AG20443 (cell line): ENCODE measurements at regions not wholly inside any gene's neighbourhood (a gene's known extent, or its start where the extent isn't known, plus 50 kb on each side); places are given as distances from the start of the nearest gene placed in this dataset.

Experiments used
- DNase-seq: peaks from one replicate; pipeline ENCODE4 v3.0.0; 2012; ENCODE audit warnings: low spot score, mixed read lengths

DNA sequence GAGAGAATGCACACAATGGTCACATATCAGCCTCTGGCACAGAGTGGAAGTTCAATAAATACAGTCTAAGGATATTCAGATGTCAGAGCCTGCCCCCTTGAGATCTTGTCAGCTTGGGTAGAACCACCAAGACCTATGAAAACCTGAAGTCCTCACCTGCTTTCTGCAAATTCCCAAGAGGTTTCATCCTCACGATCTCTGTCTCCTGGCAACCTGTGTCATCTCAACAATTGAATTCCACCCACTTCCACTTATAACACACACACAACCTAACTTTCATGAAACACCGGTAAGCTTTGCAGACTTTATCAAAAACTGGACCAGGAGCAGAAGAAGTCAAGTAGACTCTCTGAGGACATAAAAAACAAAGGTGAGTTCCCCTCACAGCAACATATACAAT lies 151.6 kb upstream of the SLC30A5 start:
- DNase-seq: no peak

DNA sequence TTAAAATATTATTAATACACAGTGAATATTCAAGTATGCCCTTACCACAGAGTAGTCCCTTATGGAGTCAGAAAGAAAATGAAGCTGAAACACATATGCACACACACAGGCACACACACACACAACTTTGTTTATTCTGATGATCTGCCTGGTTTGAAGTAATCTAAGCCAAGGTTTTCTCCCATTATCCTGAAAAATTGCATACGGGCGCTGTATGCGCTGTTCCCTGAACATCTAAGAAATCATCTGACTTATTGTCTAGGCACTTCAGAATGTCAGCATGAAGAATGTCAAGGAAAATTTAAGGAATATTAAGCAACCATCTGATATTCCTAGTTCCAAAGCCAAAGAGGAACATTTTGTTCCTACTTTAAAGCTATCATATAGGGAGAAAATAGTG lies 147.1 kb upstream of the SLC30A5 start:
- DNase-seq: no peak

DNA sequence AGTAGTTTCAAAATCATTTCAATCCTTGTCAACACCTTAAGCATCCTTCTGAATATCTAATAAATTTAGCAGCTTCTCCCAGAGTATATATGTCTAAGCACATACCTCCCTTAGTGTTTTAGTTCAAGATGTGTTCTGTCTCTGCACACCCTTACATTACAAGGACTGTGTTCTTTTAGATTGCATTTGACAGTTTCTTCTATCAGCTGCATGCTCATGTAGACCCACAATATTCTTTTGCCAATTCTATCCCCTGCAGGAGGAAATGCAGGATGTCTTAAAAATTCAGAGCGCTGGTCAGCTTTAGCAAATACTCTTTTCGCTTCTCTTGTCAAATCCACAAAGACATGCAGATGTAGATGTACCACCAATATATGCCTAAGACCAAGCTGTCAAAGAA lies 145.8 kb upstream of the SLC30A5 start:
- DNase-seq: no peak

DNA sequence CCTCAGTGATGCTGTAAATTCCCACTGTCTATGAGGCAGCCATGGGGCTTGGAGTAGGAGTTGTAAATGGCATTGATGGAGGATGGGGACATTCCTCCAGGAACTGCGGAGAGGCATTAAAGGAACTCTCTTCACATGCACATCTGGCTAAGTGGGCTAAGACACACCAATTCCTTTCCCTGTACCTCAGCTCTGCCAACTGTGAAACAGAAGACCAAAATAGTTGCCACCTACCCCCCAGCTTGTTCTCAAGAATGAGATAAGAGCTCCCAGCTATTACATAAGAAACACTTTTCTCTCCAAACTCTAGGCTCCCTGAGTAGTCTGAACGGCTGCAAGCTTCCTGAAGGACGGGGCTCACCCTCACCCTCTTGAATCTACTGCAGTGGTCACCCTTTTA lies 144.6 kb upstream of the SLC30A5 start:
- no peak for DNase-seq

DNA sequence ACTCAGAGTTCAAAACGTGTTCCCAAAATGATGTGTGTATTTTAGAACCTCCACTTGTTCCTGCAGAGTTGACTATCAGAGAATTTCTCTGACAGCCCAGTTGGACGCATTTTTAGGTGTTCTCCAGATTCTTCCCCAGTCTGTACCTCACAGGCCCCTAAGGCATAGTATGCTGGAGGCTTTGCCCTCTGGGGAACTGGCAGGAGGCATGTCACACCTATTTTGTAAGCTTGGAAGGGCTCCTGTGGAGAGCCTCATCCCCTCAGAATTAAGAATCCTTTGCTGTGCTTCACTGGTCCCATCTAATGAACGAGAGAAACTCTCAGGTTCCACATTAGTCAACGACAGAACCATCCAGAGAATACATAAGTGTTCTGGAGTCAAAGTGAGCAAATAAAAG lies 144.1 kb upstream of the SLC30A5 start:
- no peak for DNase-seq

DNA sequence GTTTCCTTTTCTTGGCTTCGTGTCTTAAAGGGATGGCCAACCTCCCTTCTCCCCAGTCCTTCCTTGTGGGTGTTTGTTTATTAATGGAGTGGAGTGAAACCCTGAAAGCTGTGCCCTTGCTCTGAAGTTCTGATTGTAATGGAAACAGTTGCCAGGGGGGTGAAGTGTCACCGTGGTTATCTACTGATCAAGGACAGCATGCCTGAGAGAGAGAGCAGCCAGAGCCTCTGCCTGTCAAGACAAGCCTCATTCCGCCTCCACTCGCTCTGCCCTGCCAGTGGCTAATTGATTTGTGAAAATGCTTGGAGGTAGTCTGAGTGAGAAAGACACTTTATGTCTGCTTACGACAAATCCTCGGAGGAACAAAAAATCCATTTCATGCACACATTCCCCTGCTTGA lies 143.7 kb upstream of the SLC30A5 start:
- no peak for DNase-seq

DNA sequence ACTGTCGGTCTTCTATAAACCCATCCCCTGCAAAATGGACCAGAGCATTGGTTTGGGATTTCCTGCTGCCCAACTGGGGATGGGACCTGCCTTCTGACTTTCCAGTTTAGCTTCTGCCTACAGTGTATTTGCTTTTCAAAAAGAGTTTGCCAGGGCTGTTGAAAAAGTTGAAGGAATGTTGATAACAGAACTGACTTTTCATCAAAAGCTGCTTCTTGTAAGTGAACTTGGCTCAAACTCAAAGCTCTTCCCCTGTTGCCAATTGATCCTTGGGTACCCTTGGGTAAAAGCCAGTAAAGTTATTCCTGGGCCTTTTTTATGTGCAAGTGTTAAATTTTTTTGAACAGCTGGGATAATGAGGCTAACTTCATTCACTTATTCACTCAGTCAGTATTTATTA lies 142.9 kb upstream of the SLC30A5 start:
- no peak for DNase-seq

DNA sequence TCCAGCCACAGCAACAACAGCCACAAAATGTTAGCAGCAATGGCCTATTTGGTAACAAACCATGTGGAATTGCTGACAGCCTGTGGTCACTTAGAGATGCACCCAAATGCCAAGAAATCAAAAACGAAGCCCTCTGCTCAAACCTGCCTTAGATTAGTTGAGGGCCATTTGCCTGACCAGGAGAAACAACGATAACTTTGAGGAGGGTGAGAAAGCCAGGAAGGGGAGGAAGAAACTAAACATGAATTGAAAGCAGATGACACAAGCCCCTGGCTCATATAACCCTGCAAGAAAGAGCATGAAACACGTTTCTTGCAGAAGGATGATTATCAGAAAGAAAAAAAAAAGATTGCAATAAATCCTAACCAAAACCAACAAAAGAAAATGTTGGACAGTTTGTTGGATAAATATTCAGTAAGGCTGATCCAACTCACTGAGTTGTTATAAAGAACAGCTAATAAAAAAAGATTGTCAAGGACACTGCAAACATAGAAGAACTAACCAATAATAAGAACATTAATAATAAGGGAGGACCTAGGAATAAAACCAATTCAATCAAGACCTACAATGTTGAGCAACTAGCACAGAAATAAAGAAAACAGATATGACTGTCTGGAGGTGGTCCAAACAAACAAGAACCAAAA lies 140.5 kb upstream of the SLC30A5 start:
- no peak for DNase-seq

DNA sequence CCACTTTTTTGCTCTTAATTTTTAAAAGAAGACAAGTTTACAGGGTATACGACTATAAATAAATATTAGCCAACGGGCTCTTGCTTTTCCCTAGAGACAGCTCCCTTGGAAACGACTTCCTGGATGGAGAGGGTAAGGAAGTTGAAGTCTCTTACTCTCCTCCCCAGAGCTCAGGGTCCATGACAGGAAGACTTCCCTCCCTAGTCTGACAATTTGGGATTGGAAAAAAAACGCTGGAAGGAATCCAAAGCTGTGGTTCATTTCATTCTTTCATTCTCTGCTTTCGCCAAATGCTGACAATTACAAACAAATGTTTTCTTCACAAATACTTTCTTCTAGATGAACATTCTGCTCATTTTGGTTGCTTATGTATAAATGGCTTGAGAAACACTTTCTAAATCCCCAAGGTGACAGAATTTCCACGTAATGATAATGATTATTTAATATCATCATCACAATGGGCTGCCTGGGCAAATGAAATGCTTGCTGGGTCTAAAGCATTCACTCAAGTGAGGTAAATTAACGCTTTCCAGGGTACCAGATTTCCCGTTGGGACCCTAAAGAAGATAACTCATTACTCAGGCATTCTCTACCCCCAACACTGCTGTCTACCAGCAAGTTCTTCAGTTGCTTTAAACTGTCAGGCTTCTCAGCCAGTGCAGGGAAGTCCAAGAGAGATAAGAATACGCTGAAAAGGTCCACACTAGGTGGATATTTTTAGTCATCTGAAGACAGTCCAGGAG lies 139.8 kb upstream of the SLC30A5 start:
- DNase-seq: peak; percentile 47

DNA sequence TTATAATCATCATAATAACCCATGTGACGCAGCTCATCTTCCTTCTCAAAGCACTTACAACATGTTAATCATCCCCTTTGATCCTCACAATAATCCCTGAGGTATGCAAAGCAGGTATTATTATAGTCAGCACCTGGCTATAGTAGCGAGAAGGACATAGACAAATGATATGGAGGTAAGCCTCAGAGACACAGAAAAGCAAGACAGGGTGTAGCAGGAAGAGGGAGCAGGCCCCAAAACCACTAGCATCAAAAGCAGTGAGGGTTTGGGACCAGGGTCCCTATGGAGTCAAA lies 139.2 kb upstream of the SLC30A5 start:
- DNase-seq: no peak

DNA sequence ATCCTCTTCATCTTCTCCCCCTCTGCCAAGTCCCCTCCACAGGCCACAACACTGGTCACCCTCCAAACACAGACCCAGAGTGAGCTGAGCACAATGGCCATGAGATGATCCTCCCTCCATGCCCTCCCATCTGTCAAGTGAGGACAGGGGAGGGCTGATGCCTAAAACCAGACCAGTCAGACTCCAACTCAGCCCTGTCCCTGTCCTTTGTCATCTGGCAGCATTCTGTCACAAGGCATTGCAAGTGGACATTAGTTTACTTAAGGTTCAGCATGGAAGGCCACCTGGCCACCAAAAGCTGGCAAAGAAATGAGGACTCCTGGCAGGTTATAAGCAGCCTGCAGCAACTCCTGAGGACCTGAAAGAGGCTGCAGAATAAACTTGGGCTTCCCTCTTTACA lies 136.2 kb upstream of the SLC30A5 start:
- no peak for DNase-seq

DNA sequence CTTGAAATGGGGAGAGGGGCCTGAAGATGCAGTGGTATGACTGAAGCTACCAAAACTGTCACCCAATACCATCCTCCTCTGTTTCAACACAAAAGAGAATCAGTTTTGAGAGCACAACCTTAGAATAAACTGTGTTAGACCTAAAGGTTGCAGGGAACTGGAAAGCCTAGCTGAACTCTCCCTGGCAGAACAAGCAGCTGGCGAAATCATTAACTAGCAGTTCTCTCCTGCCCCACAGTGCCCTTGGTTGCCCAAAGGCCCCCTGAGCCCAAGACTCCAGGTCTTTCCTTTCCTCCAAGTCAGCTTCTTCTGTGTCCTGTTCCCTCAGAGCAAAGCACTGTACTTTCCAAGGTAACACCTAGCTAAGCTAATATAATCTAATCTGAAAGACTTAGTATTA lies 135.4 kb upstream of the SLC30A5 start:
- no peak for DNase-seq

DNA sequence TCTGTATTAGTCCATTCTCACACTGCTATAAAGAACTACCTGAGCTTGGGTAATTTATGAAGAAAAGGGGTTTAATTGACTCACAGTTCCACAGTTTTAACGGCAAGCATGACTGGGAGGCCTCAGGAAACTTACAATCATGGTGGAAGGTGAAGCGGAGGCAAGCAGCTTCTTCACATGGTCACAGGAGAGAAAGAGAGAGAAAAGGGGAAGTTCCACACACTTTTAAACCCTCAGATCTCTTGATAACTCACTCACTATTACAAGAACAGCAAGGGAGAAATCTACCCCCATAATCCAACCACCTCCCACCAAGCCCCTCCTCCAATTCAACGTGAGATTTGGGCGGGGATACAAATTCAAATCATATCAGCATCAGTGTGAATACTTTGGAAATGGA lies 133.4 kb upstream of the SLC30A5 start:
- DNase-seq: no peak

DNA sequence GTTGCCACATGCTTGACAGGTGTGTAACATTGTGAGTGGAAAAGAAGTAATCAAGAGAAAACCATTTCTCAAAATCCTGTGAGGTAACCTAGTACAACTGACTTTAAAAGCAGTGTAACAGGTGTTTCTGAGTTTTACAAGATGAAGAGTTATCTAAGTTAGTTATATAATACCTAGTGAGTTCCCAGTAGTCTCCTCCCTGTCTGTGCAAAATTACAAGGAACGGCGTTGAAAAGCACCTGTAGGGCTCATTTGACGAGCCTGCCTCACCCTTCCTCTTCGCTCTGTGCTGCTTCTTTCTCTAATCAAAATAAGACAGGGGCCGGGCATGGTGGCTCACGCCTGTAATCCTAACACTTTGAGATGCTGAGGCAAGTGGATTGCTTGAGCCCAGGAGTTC lies 132.9 kb upstream of the SLC30A5 start:
- no peak for DNase-seq

DNA sequence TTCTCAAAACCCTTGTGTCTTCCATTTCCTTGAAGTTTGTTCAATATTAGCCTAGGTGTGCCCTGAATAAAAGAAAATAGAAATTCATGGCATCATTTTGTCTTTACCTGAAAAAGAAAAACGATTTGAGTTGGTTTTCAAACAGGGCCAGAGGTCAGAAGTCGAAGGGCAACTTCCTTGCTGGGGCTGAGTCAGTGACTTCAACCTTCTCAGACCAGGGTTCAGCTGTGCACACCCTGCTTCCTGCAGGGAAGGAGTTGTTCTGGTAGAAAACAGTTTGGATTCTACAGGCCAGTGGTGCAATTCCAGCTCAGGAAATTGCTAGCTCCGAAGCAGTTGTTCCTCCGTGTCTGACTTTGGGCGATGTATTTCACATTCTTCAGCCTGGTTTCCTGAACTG lies 132.1 kb upstream of the SLC30A5 start:
- no peak for DNase-seq

DNA sequence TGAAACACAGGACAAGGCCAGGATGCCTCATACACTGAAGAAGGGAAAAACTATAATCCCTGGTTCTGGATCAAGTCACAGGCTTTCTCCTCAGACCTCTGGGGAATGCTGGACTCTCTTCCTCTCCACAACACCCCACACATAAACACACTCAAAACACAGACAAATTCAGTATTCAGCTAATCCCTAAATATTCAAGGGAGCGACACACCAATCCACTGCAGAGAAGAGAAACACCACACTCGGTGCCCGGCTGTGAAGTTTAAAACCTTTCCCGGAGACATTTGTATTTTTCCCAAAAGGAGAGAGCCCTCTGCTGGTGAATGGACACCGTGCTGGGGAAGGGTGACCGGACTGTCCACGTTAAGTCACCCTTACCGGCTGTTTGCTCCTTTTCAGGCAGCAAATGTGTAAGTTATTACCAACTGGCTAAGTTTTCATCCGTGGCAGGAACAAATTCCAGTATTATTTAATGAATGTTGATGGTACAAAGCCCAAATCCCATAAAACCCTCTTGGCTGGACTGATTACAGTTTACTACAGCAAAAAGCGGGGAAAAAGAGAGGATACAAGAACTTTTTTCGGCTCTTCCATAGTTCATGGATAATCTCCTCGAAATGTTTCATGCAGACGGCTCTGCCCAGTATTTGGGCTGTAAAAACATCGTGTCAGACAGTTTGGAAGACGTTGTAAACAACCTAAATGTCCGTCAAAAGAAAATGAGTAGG lies 130.9 kb upstream of the SLC30A5 start:
- peak; percentile 86 for DNase-seq

DNA sequence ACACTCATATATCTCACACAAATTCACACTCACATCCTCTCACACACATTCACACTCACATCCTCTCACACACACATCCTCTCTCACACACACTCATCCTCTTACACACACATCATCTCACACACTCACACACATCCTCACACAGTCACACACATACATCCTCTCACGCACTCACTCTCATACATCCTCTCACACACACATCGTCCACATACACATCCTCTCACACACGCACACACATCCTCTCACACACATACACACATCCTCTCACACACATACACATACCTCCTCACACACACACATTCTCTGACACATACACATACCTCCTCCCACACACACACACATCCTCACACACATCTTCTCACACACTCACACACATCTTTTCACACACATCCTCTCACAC lies 129.1 kb upstream of the SLC30A5 start:
- no peak for DNase-seq

DNA sequence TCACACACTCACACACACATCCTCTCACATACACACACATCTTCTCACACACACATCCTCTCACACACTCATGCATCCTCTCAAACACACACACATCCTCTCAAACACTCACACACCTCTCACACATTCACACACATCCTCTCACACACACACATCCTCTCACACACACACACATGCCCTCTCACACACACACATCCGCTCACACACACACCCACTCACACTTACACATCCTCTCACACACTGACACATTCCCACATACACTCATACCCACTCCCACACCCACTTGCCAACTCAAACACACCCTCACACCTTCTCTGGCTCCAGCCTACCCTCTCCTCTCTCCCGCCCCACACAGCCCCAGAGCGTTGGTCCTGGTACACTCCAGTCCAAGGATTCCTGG lies 127.9 kb upstream of the SLC30A5 start:
- DNase-seq: no peak

DNA sequence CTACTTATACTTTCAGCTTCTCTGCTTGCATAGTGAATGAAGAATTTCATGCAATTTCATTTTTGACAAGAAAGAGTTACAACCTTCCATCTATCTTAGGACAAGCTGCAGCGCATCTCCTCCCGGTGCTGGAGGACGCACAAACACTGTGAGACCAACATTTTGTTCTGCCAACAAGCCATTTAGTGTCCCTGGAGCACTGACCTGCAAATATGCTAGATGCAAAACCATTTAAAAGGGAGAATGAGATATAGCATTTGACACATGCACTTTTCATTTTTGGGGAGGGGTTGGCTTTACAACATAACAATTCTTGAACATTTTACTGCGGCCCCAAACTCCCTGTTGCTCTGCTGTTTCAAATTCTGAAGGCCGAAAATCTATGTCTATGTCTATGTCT lies 127.2 kb upstream of the SLC30A5 start:
- DNase-seq: no peak

DNA sequence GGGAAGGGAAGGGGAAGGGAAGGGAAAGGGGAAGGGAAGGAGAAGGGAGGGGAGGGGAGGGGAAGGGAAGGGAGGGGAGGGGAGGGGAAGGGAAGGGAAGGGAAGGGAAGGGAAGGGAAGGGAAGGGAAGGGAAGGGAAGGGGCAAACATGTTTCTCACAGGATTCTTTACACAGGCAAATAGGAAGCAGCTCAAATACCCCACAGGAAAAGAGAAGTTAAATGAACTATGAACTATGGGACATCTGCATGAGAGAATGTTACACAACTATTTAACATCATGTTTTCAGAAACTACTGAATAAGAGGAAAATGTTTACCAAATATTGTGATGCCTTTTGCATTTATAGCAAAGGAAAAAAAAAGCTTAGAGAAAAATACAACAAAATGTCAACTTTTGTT lies 125.4 kb upstream of the SLC30A5 start:
- no peak for DNase-seq

DNA sequence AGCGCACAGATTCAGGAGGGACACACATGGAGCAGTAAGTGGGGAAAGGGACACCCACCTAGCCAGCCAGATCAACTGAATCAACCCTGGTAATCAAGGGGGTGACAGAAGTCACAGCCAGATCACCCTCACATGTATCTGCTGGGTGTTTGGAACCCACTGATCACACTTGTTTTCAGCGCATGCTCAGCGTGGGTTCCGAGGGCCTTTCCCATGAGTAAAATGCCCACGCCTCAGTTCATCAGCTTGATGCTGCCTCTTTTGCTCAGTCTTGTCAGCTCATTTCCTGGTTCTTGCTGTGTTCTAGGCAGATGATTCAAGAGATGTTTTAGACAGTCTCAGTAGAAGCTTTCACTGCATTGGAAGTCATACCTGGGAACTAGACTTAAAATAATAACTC lies 123.2 kb upstream of the SLC30A5 start:
- no peak for DNase-seq

DNA sequence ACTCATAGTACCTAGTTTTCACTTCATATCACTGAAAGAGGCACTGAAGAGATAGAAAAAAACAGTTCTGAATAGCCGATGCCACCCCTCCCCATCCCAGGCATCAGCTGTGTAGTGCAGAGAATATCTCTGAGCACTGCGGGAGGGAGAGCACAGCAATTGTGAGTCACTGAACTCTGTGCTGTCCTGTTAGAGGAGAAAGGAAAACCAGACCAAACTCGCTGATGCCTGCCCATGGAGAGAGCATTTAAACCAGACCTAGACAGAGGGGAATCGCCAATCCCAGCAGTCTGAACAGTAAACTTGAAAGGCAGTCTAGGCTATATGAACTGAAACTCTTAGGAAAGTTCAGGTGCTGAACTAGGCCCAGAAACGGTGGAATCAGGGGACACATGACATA lies 120.1 kb upstream of the SLC30A5 start:
- no peak for DNase-seq

DNA sequence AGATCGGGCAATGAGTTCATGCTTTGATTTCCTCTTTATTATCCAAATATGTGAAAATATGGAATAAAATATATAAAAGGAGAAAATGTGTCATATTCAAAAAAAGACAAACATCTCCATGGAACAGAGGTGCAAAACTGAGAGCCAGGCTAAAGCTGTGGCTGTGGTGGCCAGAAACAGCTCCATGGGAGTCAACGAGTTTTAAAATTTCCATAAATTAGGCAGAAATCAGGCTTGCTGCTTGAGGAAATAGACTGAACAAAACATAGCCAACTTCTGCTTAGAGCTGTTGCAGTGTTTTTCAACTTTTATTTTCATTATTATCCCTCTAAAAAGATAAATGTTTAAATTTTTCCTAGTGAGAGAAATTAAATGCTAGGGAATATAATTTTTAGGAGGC lies 110.8 kb upstream of the SLC30A5 start:
- DNase-seq: no peak

DNA sequence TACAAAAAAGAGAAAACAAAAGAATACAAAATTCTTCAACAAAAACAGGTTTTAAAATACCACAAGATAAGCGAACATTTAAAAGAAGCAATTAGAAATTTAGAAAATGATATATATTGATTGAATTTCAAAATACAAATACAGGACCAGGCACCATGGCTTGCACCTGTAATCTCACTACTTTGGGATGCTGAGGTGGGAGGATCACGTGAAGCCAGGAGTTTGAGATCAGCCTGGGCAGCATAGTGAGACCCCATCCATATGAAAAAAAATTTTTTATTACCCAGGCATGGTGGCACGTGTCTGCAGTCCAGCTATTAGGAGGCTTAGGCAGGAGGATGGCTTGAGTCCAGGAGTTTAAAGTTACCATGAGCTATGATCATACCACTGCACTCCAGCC lies 109.9 kb upstream of the SLC30A5 start:
- DNase-seq: no peak
